Left ventricle myocardium inferior (tissue), 1 donor: ENCODE measurements at regions not wholly inside any gene's neighbourhood (a gene's known extent, or its start where the extent isn't known, plus 50 kb on each side); places are given as distances from the start of the nearest gene placed in this dataset.

Experiments
- DNase-seq: peaks from one replicate; pipeline ENCODE4 v3.0.0-alpha.2; 2020
- H3K27ac ChIP-seq: fragments of 200-600 bp; replicated peaks from 2 replicates; pipeline ENCODE4 v1.8.0; 2021
- H3K27me3 ChIP-seq: fragments of 200-600 bp; 2 replicates; pipeline ENCODE4 v1.8.0; 2021; ENCODE audit warnings: low read depth
- H3K36me3 ChIP-seq: fragments of 200-600 bp; 2 replicates; pipeline ENCODE4 v1.8.0; 2021
- H3K4me1 ChIP-seq: fragments of 200-600 bp; 2 replicates; pipeline ENCODE4 v1.8.0; 2021
- H3K4me3 ChIP-seq: fragments of 200-600 bp; 2 replicates; pipeline ENCODE4 v1.8.0; 2021; ENCODE audit warnings: mild to moderate bottlenecking, moderate library complexity
- H3K9me3 ChIP-seq: fragments of 200-600 bp; replicated peaks from 2 replicates; pipeline ENCODE4 v1.8.0; 2021
- CTCF ChIP-seq: fragments of 200-600 bp; IDR thresholded peaks from 2 replicates; pipeline ENCODE4 v1.8.0; 2021; ENCODE audit warnings: antibody characterized with exemption, mild to moderate bottlenecking, borderline replicate concordance
- intact Hi-C: fragments of 100-400 bp; cut with micrococcal nuclease; formaldehyde crosslinking; loops from one replicate; pipeline ENCODE4 v1.11.0; 2022
- donor health status: DM: no; HTN: yes; CAD: no; lungs with severe emphysema.

DNA sequence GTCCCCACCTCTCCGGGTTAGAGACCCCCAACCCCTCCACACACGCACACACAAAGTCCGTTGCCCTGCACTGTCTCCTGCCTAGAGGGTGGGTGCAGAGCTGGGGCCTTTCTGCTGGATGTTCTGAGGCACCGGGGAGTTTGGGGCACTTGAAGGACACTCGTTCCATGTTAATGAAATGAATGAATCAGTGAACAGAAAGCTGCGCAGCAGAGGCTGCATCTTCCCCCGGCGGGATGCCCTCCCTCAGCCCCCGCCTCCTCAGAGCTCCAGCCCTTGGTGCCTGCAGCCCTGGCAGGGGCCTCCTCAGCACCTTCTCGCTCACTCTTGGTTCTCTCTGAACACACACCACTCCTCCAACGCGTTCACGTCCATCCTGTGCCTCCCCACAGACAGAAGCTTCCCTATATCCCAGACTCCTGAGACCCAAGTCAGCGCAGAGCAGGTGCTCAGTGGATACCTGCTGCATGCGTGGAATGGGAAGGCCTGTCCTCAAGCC lies 611.9 kb downstream of the TBC1D22A start:
- intact Hi-C loops: no loop called here
- Histone ChIP-seq H3K4me1 (no peaks in the 10 kb centered on the region), H3K4me3 (no peak overlapping the region), H3K27ac (no peak overlapping the region), H3K27me3 (peaks cover 89% of the 10 kb centered on the region), H3K9me3 (no peaks in the 10 kb centered on the region), H3K36me3 (no peaks in the 10 kb centered on the region)
- TF ChIP-seq CTCF: no peak
- no peak for DNase-seq

DNA sequence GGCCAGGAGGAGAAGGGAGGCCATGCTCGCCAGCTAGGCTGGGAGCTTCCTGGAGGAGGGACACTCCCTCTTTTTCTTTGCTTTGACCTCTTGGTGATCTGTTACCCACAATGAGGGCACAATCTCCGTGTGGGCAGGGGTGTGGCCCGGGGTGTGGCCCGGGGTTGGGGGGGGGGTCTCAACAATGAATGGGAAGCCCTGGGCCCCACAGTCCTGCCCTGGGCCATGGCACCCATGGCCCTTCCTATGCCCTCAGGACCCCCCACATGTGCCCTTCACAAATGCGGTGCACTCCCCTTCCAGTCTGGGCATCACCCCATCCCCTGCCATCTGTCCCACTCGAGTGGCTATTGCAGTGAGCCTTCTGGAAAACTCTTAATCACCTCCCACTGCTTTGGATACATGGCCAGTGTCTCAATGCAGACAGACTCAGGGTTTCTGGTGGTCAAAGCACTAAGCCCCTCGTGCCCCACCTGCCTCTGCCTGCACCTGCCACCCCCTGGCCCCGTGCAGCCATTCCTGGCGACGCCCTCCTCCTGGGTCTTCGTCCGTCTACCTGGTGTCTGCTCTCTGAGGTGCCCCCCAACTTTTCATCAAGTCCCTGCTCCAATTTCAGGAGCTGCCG lies 611.3 kb downstream of the TBC1D22A start:
- H3K27ac ChIP-seq: no peak overlapping the region
- H3K36me3 ChIP-seq: no peaks in the 10 kb centered on the region
- no peaks in the 10 kb centered on the region for H3K9me3 ChIP-seq
- no peaks in the 10 kb centered on the region for H3K4me1 ChIP-seq
- H3K27me3 ChIP-seq: peaks cover 95% of the 10 kb centered on the region
- intact Hi-C loops: no loop called here
- no peak for DNase-seq
- H3K4me3 ChIP-seq: no peak overlapping the region
- TF ChIP-seq CTCF: no peak

- TF ChIP-seq CTCF: no peak
- intact Hi-C loops: no loop called here
- H3K27me3 ChIP-seq: peaks cover 100% of the 10 kb centered on the region
These were observed 610.3 kb downstream of the TBC1D22A start for GRCh38 chr22:47372596-47373385.

DNA sequence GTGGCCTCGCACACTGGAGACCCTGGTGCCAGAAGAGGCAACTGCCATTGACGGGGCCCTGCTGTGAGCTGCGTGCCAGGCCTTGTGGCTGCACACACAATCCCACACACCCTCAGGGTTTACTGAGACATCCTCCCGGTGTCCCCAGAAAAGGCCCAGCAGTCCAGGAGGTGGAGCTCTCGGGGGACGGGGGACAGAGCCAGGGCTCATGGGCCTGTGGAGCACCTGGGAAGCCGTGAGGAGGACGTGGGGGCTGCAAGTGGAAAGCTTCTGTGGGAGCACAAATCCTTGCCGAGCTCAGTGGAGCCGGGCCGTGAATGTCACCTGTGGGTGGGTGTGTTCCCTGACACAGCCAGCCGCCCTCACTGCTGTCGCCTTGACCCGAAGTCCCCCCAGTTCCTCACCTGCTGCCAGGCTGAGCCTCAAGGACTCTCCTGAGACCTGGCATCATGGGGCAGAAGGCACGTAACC lies 609.7 kb downstream of the TBC1D22A start:
- TF ChIP-seq CTCF: no peak
- intact Hi-C loops: no loop called here
- no peak for DNase-seq
- H3K4me1 ChIP-seq: no peaks in the 10 kb centered on the region
- no peaks in the 10 kb centered on the region for H3K36me3 ChIP-seq
- peaks cover 100% of the 10 kb centered on the region for H3K27me3 ChIP-seq
- no peaks in the 10 kb centered on the region for H3K9me3 ChIP-seq
- no peak overlapping the region for H3K27ac ChIP-seq
- no peak overlapping the region for H3K4me3 ChIP-seq

More at GRCh38 chr22:47372596-47373385, 610.3 kb downstream of the TBC1D22A start:
- H3K27ac ChIP-seq: no peak overlapping the region
- H3K9me3 ChIP-seq: no peaks in the 10 kb centered on the region
- H3K4me3 ChIP-seq: no peak overlapping the region
- H3K36me3 ChIP-seq: no peaks in the 10 kb centered on the region
- no peaks in the 10 kb centered on the region for H3K4me1 ChIP-seq
- DNase-seq: no peak

GRCh38 chr22:47371263-47372090 lies 609.0 kb downstream of the TBC1D22A start:
- Histone ChIP-seq H3K27me3 (peaks cover 98% of the 10 kb centered on the region), H3K4me3 (no peak overlapping the region), H3K27ac (no peak overlapping the region), H3K9me3 (no peaks in the 10 kb centered on the region), H3K36me3 (no peaks in the 10 kb centered on the region), H3K4me1 (no peaks in the 10 kb centered on the region)
- DNase-seq: no peak
- TF ChIP-seq CTCF: no peak
- intact Hi-C loops: no loop called here
